ENCODE measurements at regions not wholly inside any gene's neighbourhood (a gene's known extent, or its start where the extent isn't known, plus 50 kb on each side); places are given as distances from the start of the nearest gene placed in this dataset.

GRCh38 chr14:26204728-26205479, 392.9 kb downstream of the NOVA1 start:
- peaks cover 48% of the 10 kb centered on the region for H3K27me3 Mint-ChIP-seq
- peak; percentile 68 for DNase-seq (ENCODE audit: extremely low spot score, unreplicated experiment)
- H3K27ac Mint-ChIP-seq = peak overlapping the region; percentile 64
- H3K9me3 Mint-ChIP-seq = no peaks in the 10 kb centered on the region
- peak overlapping the region; percentile 88 for H3K4me3 Mint-ChIP-seq
- TF ChIP-seq CTCF (conservative IDR thresholded peaks at IDR 0.05) = no peak
- peaks cover 6% of the 10 kb centered on the region for H3K4me1 Mint-ChIP-seq (ENCODE audit: unreplicated experiment)
- H3K36me3 Mint-ChIP-seq = no peaks in the 10 kb centered on the region

- no peak for TF ChIP-seq CTCF (conservative IDR thresholded peaks at IDR 0.05)
- Mint-ChIP-seq H3K36me3 (no peaks in the 10 kb centered on the region), H3K4me1 (ENCODE audit: unreplicated experiment) (peaks cover 6% of the 10 kb centered on the region), H3K27ac (peak overlapping the region; percentile 64), H3K4me3 (peak overlapping the region; percentile 88), H3K27me3 (peaks cover 49% of the 10 kb centered on the region), H3K9me3 (no peaks in the 10 kb centered on the region)
- no peak for DNase-seq (ENCODE audit: extremely low spot score, unreplicated experiment)
These were observed 393.5 kb downstream of the NOVA1 start for GRCh38 chr14:26204366-26204727.

GRCh38 chr14:26200687-26201086, 397.1 kb downstream of the NOVA1 start:
- H3K4me3 Mint-ChIP-seq = no peak overlapping the region
- H3K27ac Mint-ChIP-seq = no peak overlapping the region
- no peaks in the 10 kb centered on the region for H3K36me3 Mint-ChIP-seq
- H3K27me3 Mint-ChIP-seq = peaks cover 39% of the 10 kb centered on the region
- no peaks in the 10 kb centered on the region for H3K9me3 Mint-ChIP-seq
- peaks cover 6% of the 10 kb centered on the region for H3K4me1 Mint-ChIP-seq (ENCODE audit: unreplicated experiment)
- DNase-seq (ENCODE audit: extremely low spot score, unreplicated experiment) = no peak
- TF ChIP-seq CTCF (conservative IDR thresholded peaks at IDR 0.05) = no peak

- Mint-ChIP-seq H3K36me3 (no peaks in the 10 kb centered on the region), H3K4me3 (no peak overlapping the region), H3K27me3 (peaks cover 31% of the 10 kb centered on the region), H3K4me1 (ENCODE audit: unreplicated experiment) (no peaks in the 10 kb centered on the region), H3K9me3 (no peaks in the 10 kb centered on the region), H3K27ac (no peak overlapping the region)
- no peak for DNase-seq (ENCODE audit: extremely low spot score, unreplicated experiment)
- TF ChIP-seq CTCF (conservative IDR thresholded peaks at IDR 0.05) = no peak
These were observed 398.1 kb downstream of the NOVA1 start for GRCh38 chr14:26199590-26200370.

GRCh38 chr14:26199096-26199495, 398.7 kb downstream of the NOVA1 start:
- Mint-ChIP-seq H3K9me3 (no peaks in the 10 kb centered on the region), H3K4me3 (no peak overlapping the region), H3K27me3 (peaks cover 28% of the 10 kb centered on the region), H3K4me1 (ENCODE audit: unreplicated experiment) (no peaks in the 10 kb centered on the region), H3K27ac (no peak overlapping the region), H3K36me3 (no peaks in the 10 kb centered on the region)
- no peak for DNase-seq (ENCODE audit: extremely low spot score, unreplicated experiment)
- TF ChIP-seq CTCF (conservative IDR thresholded peaks at IDR 0.05) = no peak

Data from type B pancreatic cell (in vitro differentiated cells).